ENCODE measurements at regions not wholly inside any gene's neighbourhood (a gene's known extent, or its start where the extent isn't known, plus 50 kb on each side); places are given as distances from the start of the nearest gene placed in this dataset. TPM values are rescaled to one million over a fixed set of nuclear protein-coding genes. Genes with fewer than 3 reads are reported as not detected.

GRCh38 chr11:19306179-19306944 is 65.6 kb upstream of the E2F8 start:
- peaks cover 34% of the 10 kb centered on the region for H3K27me3 ChIP-seq (ENCODE audit: control insufficient read depth, insufficient read depth, low read length)
- ChIA-PET CTCF (interaction anchor here (5.8 kb wide), 1 partner anchor 247 kb away, joined by 57 read pairs; no protein-coding TSS in a partner anchor), POLR2A (no interaction called here)
- TF ChIP-seq CTCF (IDR thresholded peaks at IDR 0.05; ENCODE audit: low read depth, low read length): no peak
- no peak overlapping the region for H3K27ac ChIP-seq (ENCODE audit: low read depth, low read length)
- no peaks in the 10 kb centered on the region for H3K9me3 ChIP-seq (ENCODE audit: control insufficient read depth, insufficient read depth, low read length)
- no peak overlapping the region for H3K4me3 ChIP-seq (ENCODE audit: low read depth, low read length)
- no peak for DNase-seq (ENCODE audit: low read depth, low spot score)

GRCh38 chr11:19301361-19301760 is 60.6 kb upstream of the E2F8 start:
- TF ChIP-seq CTCF (IDR thresholded peaks at IDR 0.05; ENCODE audit: low read depth, low read length): no peak
- DNase-seq (ENCODE audit: low read depth, low spot score): no peak
- POLR2A ChIA-PET: no interaction called here
- Histone ChIP-seq H3K27me3 (ENCODE audit: control insufficient read depth, insufficient read depth, low read length) (peaks cover 27% of the 10 kb centered on the region), H3K4me3 (ENCODE audit: low read depth, low read length) (no peak overlapping the region), H3K27ac (ENCODE audit: low read depth, low read length) (no peak overlapping the region), H3K9me3 (ENCODE audit: control insufficient read depth, insufficient read depth, low read length) (no peaks in the 10 kb centered on the region)
- CTCF ChIA-PET: interaction anchor here (1.1 kb wide), 1 partner anchor 41 kb away, joined by 3 read pairs; no protein-coding TSS in a partner anchor

- POLR2A ChIA-PET: no interaction called here
- Histone ChIP-seq H3K4me3 (ENCODE audit: low read depth, low read length) (no peak overlapping the region), H3K9me3 (ENCODE audit: control insufficient read depth, insufficient read depth, low read length) (no peaks in the 10 kb centered on the region), H3K27me3 (ENCODE audit: control insufficient read depth, insufficient read depth, low read length) (peaks cover 20% of the 10 kb centered on the region), H3K27ac (ENCODE audit: low read depth, low read length) (no peak overlapping the region)
- CTCF ChIA-PET: interaction anchor here (1.0 to 2.9 kb wide), 2 partner anchors 16 to 35 kb away, joined by 3 to 10 read pairs; no protein-coding TSS in a partner anchor
- TF ChIP-seq CTCF (IDR thresholded peaks at IDR 0.05; ENCODE audit: low read depth, low read length): no peak
- no peak for DNase-seq (ENCODE audit: low read depth, low spot score)
Measured at GRCh38 chr11:19294444-19294843, 53.7 kb upstream of the E2F8 start.

GRCh38 chr11:19291064-19291463 is 50.3 kb upstream of the E2F8 start:
- ChIA-PET CTCF (no interaction called here), POLR2A (no interaction called here)
- no peak for DNase-seq (ENCODE audit: low read depth, low spot score)
- TF ChIP-seq CTCF (IDR thresholded peaks at IDR 0.05; ENCODE audit: low read depth, low read length): no peak
- Histone ChIP-seq H3K27me3 (ENCODE audit: control insufficient read depth, insufficient read depth, low read length) (peaks cover 10% of the 10 kb centered on the region), H3K27ac (ENCODE audit: low read depth, low read length) (no peak overlapping the region), H3K4me3 (ENCODE audit: low read depth, low read length) (no peak overlapping the region), H3K9me3 (ENCODE audit: control insufficient read depth, insufficient read depth, low read length) (no peaks in the 10 kb centered on the region)

Small RNAs in the stretch of these regions (small RNA-seq; reads per million reads assigned to genes)
- gene MIR4486 (ENCODE audit: insufficient read length, low read depth): not detected
- not detected for gene RF00408 (ENCODE audit: insufficient read length, low read depth)
- gene RNA5SP335 (ENCODE audit: insufficient read length, low read depth): not detected
